ENCODE measurements at regions not wholly inside any gene's neighbourhood (a gene's known extent, or its start where the extent isn't known, plus 50 kb on each side); places are given as distances from the start of the nearest gene placed in this dataset.
"Not testable (repeated sequence)": the region's sequence is repeated elsewhere in the genome, so short reads cannot be mapped to it uniquely, and the experiment has no call there.

DNA sequence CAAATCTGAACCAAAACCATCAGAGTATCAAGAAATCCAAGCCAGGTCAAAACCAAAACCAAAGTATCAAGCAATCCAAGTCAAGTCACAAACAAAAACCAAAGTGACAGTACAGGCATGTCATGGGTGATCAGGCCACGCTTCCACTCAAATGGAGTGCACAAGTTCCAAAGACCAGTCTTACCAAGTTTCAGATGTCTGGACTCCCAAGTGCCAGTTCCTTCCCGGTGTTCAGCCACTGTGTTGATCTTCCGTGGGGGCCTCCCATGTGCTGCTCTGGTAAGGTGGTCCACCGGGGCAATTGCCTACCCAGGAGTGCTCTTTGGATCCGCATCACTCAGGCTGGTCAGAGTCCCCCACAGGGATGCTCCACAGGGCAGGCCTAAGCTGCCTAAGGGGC is 61.5 kb upstream of the PRMT8 start:
- H2BK120ac ChIP-seq (ENCODE audit: low read depth, low read length); BruUV-seq (replicated peaks); H3K27me3 ChIP-seq (ENCODE audit: control insufficient read depth, insufficient read depth, low read length); H3K23ac ChIP-seq (ENCODE audit: low read depth, low read length); ATAC-seq (ENCODE audit: low read depth); DNase-seq; H2BK20ac ChIP-seq (ENCODE audit: low read depth, low read length); H4K91ac ChIP-seq (ENCODE audit: insufficient read depth, low read depth, low read length); in situ Hi-C loops (cut with MboI; ENCODE audit: low sequenced_read_pairs); H3K4ac ChIP-seq (ENCODE audit: low read depth, low read length); H3K4me3 ChIP-seq (ENCODE audit: insufficient read depth, low read depth, low read length); H3K14ac ChIP-seq (replicated peaks; ENCODE audit: low read depth, low read length); H3K18ac ChIP-seq (ENCODE audit: low read depth, low read length); H4K8ac ChIP-seq (ENCODE audit: low read depth in 2 of 2, low read length in 2 of 2); H3K9ac ChIP-seq (ENCODE audit: low read depth, low read length); H2AK9ac ChIP-seq (replicated peaks; ENCODE audit: low read depth, low read length, poor library complexity); H3K4me1 ChIP-seq (ENCODE audit: control insufficient read depth, insufficient read depth, low read length); H3K9me1 ChIP-seq (ENCODE audit: insufficient read depth, low read length); H3K36me3 ChIP-seq (ENCODE audit: control insufficient read depth, insufficient read depth, low read length); H2AK5ac ChIP-seq (ENCODE audit: low read depth, low read length); H4K5ac ChIP-seq (ENCODE audit: low read depth, low read length); H3K4me2 ChIP-seq (ENCODE audit: low read depth, low read length); H2BK15ac ChIP-seq (ENCODE audit: low read depth, low read length); H4K20me1 ChIP-seq (ENCODE audit: insufficient read depth, low read length); H3K56ac ChIP-seq (ENCODE audit: extremely low read depth, insufficient read depth, low read length); POLR2A ChIA-PET (ENCODE audit: unreplicated experiment); H2BK5ac ChIP-seq (ENCODE audit: low read depth, low read length, poor library complexity, severe bottlenecking); H3K27ac ChIP-seq (ENCODE audit: insufficient read depth, low read length); H3K9me3 ChIP-seq (ENCODE audit: control insufficient read depth, insufficient read depth, low read length); H3K79me1 ChIP-seq (ENCODE audit: low read depth in 1 of 2, low read length in 2 of 2); H2AFZ ChIP-seq (replicated peaks; ENCODE audit: low read length, poor library complexity); intact Hi-C loops (cut with micrococcal nuclease); dilution Hi-C loops (cut with HindIII; ENCODE audit: low sequenced_read_pairs, unreplicated experiment): not testable (repeated sequence)
- WGBS, 2 experiments (ENCODE audit: extremely low coverage in 2 of 2, insufficient read length in 1 of 2), result 60% methylated on average over 1 of the region's 5 CpGs; no CpG with 5 or more reads in 1 of the 2 experiments
- CTCF ChIA-PET, result interaction anchor here (0.6 kb wide), 1 partner anchor 292 kb away, joined by 3 read pairs; no protein-coding TSS in a partner anchor

Measured in IMR-90 (cell line).